ENCODE measurements at regions not wholly inside any gene's neighbourhood (a gene's known extent, or its start where the extent isn't known, plus 50 kb on each side); places are given as distances from the start of the nearest gene placed in this dataset.

DNA sequence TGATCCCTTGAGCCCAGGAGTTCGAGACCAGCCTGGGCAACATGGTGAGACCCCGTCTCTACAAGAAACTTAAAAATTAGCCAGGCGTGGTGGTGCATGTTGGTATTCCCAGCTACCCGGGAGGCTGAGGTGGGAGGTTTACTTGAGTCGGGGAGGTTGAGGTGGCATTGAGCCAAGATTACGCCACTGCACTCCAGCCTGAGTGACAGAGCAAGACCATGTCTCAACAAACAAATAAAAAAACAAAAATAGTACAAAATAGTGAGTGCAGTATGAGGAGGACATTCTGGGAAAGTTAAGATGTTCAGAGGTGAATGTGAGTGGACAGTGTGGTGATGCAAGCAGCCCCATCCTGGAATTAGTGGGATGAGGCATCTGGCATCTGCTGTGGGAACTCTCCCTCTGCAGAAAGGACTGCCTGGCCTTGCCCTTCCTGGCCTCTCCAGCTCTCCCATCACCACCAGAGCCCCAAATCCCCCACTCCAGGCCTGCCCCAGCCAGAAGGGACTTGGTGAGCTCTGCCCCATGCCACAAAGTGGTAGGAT is 96.6 kb upstream of the PARD3 start:
- Histone ChIP-seq H3K9ac (ENCODE audit: low read length) (no peak overlapping the region), H3K4me3 (ENCODE audit: control extremely low read depth in 1 of 5, extremely low read depth in 1 of 5, insufficient read depth in 1 of 5, low read depth in 2 of 5, low read length in 4 of 5) (no peak overlapping the region), H3K4me1 (ENCODE audit: control insufficient read depth in 2 of 2, insufficient read depth in 2 of 2, low read length in 2 of 2) (no peaks in the 10 kb centered on the region), H3K4me2 (replicated peaks; ENCODE audit: low read depth, low read length, poor library complexity, severe bottlenecking) (no peak overlapping the region), H3K9me3 (ENCODE audit: control extremely low read depth in 1 of 3, control insufficient read depth in 2 of 3, insufficient read depth in 1 of 3, low read length in 2 of 3) (no peaks in the 10 kb centered on the region), H3K79me2 (ENCODE audit: control insufficient read depth, insufficient read depth, low read length) (no peaks in the 10 kb centered on the region), H2AFZ (ENCODE audit: insufficient read depth, low read depth, low read length, poor library complexity, severe bottlenecking) (no peak overlapping the region), H4K20me1 (ENCODE audit: control insufficient read depth, insufficient read depth, low read length, poor library complexity, severe bottlenecking) (no peaks in the 10 kb centered on the region), H3K27ac (ENCODE audit: low read length in 2 of 2) (no peak overlapping the region), H3K27me3 (replicated peaks in 1 of 4; ENCODE audit: control extremely low read depth in 1 of 4, control insufficient read depth in 3 of 4, insufficient read depth in 4 of 4, low read length in 3 of 4) (no peaks in the 10 kb centered on the region), H3K36me3 (replicated peaks in 1 of 2; ENCODE audit: control extremely low read depth in 1 of 2, control insufficient read depth in 1 of 2, extremely low read depth in 1 of 2, insufficient read depth in 2 of 2, low read length in 1 of 2) (no peaks in the 10 kb centered on the region)
- no peak for TF ChIP-seq EZH2 (IDR thresholded peaks at IDR 0.05; ENCODE audit: borderline replicate concordance, insufficient read depth, low read depth, low read length, poor library complexity, severe bottlenecking)
- TF ChIP-seq, protein P1, sequence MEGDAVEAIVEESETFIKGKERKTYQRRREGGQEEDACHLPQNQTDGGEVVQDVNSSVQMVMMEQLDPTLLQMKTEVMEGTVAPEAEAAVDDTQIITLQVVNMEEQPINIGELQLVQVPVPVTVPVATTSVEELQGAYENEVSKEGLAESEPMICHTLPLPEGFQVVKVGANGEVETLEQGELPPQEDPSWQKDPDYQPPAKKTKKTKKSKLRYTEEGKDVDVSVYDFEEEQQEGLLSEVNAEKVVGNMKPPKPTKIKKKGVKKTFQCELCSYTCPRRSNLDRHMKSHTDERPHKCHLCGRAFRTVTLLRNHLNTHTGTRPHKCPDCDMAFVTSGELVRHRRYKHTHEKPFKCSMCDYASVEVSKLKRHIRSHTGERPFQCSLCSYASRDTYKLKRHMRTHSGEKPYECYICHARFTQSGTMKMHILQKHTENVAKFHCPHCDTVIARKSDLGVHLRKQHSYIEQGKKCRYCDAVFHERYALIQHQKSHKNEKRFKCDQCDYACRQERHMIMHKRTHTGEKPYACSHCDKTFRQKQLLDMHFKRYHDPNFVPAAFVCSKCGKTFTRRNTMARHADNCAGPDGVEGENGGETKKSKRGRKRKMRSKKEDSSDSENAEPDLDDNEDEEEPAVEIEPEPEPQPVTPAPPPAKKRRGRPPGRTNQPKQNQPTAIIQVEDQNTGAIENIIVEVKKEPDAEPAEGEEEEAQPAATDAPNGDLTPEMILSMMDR (IDR thresholded peaks at IDR 0.05), result no peak
- DNase-seq, result no peak
- intact Hi-C loops (cut with micrococcal nuclease), result no loop called here
- ATAC-seq (ENCODE audit: low read depth), result no peak
- H3K9me3 Mint-ChIP-seq (ENCODE audit: insufficient read depth), result no peaks in the 10 kb centered on the region
- CTCF ChIA-PET, result no interaction called here
- POLR2A ChIA-PET, result no interaction called here
- H3K27ac Mint-ChIP-seq, result no peak overlapping the region
- WGBS (ENCODE audit: insufficient coverage), result 63% methylated on average over 1 of the region's 6 CpGs
- no peak overlapping the region for H3K4me3 Mint-ChIP-seq
- H3K4me1 Mint-ChIP-seq, result no peaks in the 10 kb centered on the region
- no peaks in the 10 kb centered on the region for H3K27me3 Mint-ChIP-seq

DNA sequence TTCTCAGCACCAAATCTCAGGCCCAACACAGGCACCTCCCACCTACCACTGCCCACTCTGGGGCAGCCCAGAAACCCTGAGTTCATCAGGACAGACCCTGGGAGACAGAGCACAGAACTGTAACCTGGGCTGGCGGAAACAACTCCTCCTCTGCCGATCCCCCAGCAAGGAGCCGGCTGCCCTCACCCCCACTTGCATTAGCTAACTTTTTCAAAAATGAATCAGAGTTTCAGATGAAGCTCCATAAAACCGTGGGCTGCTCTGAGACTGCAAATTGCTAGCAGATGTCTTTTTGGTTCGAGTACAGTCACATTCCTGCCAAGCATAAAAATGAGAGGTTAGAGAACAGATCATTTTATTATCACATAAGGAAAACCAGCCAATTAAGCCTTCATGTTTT is 93.4 kb upstream of the PARD3 start:
- H3K27ac Mint-ChIP-seq, result no peak overlapping the region
- Histone ChIP-seq H2AFZ (ENCODE audit: insufficient read depth, low read depth, low read length, poor library complexity, severe bottlenecking) (no peak overlapping the region), H3K9ac (ENCODE audit: low read length) (no peak overlapping the region), H3K9me3 (ENCODE audit: control extremely low read depth in 1 of 3, control insufficient read depth in 2 of 3, insufficient read depth in 1 of 3, low read length in 2 of 3) (no peaks in the 10 kb centered on the region), H3K4me2 (replicated peaks; ENCODE audit: low read depth, low read length, poor library complexity, severe bottlenecking) (no peak overlapping the region), H3K27me3 (replicated peaks in 1 of 4; ENCODE audit: control extremely low read depth in 1 of 4, control insufficient read depth in 3 of 4, insufficient read depth in 4 of 4, low read length in 3 of 4) (no peaks in the 10 kb centered on the region), H4K20me1 (ENCODE audit: control insufficient read depth, insufficient read depth, low read length, poor library complexity, severe bottlenecking) (no peaks in the 10 kb centered on the region), H3K27ac (ENCODE audit: low read length in 2 of 2) (no peak overlapping the region), H3K4me3 (ENCODE audit: control extremely low read depth in 1 of 5, extremely low read depth in 1 of 5, insufficient read depth in 1 of 5, low read depth in 2 of 5, low read length in 4 of 5) (no peak overlapping the region), H3K4me1 (ENCODE audit: control insufficient read depth in 2 of 2, insufficient read depth in 2 of 2, low read length in 2 of 2) (no peaks in the 10 kb centered on the region), H3K79me2 (ENCODE audit: control insufficient read depth, insufficient read depth, low read length) (no peaks in the 10 kb centered on the region), H3K36me3 (replicated peaks in 1 of 2; ENCODE audit: control extremely low read depth in 1 of 2, control insufficient read depth in 1 of 2, extremely low read depth in 1 of 2, insufficient read depth in 2 of 2, low read length in 1 of 2) (no peaks in the 10 kb centered on the region)
- DNase-seq (no peak), ATAC-seq (ENCODE audit: low read depth) (no peak)
- 93% methylated on average over 5 of the region's 5 CpGs for WGBS (ENCODE audit: insufficient coverage)
- H3K27me3 Mint-ChIP-seq, result no peaks in the 10 kb centered on the region
- H3K4me3 Mint-ChIP-seq, result no peak overlapping the region
- CTCF ChIA-PET, result no interaction called here
- intact Hi-C loops (cut with micrococcal nuclease), result no loop called here
- POLR2A ChIA-PET, result no interaction called here
- H3K4me1 Mint-ChIP-seq, result no peaks in the 10 kb centered on the region
- H3K9me3 Mint-ChIP-seq (ENCODE audit: insufficient read depth), result no peaks in the 10 kb centered on the region
- TF ChIP-seq, protein P1 (IDR thresholded peaks at IDR 0.05), result no peak
- TF ChIP-seq EZH2 (IDR thresholded peaks at IDR 0.05; ENCODE audit: borderline replicate concordance, insufficient read depth, low read depth, low read length, poor library complexity, severe bottlenecking), result no peak

Measured in B cell (primary cell).